ENCODE measurements at regions not wholly inside any gene's neighbourhood (a gene's known extent, or its start where the extent isn't known, plus 50 kb on each side); places are given as distances from the start of the nearest gene placed in this dataset.

GRCh38 chr5:35338157-35338453 lies 107.8 kb upstream of the PRLR start:
- no peak for TF ChIP-seq CTCF (conservative IDR thresholded peaks at IDR 0.05; ENCODE audit: control insufficient read depth, insufficient read depth, low read depth, low read length)
- no peak overlapping the region for H3K4me3 ChIP-seq (ENCODE audit: control insufficient read depth, low read depth, low read length)
- DNase-seq (ENCODE audit: low read depth), result no peak

DNA sequence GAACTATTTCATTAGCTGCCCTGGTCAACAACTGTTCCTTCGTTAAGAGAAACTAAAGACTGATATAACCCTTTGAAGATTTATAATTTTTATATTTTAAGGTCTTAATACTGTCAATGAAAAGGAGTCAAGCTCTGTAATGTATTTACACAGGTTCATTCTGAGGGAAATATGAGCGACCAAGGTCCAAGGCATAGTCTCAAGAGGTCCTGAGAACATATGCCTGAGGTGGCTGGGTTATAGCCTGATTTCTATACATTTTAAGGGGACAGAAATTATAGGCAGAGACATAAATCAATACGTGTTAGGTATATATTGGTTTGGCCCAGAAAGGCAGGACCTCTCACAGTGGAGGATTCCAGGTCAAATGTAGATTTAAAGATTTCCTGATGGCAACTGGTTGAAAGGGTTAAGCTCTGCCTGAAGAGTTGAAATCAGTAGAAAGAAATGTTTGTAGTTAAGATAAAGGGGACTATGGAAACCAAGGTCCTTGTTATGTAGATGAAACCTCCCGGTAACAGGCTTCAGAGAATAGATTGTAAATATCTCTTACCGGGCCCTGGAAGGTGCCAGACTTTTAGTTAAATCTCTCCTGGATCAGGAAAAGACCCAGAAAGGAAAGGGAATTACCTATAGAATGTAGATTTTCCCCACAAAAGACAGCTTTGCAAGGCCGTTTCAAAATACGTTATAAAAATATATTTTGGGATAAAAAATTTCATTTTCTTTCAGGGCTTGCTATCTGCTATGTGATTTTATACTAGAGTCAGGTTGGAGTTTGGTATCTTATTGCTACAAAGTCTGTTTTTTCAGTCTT lies 107.3 kb upstream of the PRLR start:
- no peak overlapping the region for H3K4me3 ChIP-seq (ENCODE audit: control insufficient read depth, low read depth, low read length)
- no peak for DNase-seq (ENCODE audit: low read depth)
- TF ChIP-seq CTCF (conservative IDR thresholded peaks at IDR 0.05; ENCODE audit: control insufficient read depth, insufficient read depth, low read depth, low read length), result no peak

GRCh38 chr5:35336230-35336629 lies 105.9 kb upstream of the PRLR start:
- H3K4me3 ChIP-seq (ENCODE audit: control insufficient read depth, low read depth, low read length), result no peak overlapping the region
- no peak for DNase-seq (ENCODE audit: low read depth)
- no peak for TF ChIP-seq CTCF (conservative IDR thresholded peaks at IDR 0.05; ENCODE audit: control insufficient read depth, insufficient read depth, low read depth, low read length)

DNA sequence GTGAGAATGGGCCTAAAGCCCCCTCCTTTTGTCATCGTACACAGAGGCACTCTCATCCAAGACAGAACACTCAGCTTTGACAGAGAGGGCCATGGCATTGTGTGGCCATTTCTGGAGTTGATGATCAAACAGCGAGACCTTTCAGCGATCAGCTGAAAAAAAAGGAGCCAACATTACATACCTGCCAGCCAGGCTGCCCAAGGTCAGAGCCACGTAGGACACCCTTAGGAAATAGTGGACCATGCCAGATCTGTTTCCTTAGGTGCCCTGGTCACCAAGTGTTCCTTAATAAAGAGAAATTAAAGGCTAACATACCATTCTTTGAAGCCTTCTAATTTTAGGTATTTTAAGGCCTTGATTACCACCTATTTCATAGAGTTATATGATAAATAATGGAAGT lies 105.5 kb upstream of the PRLR start:
- DNase-seq (ENCODE audit: low read depth), result no peak
- no peak for TF ChIP-seq CTCF (conservative IDR thresholded peaks at IDR 0.05; ENCODE audit: control insufficient read depth, insufficient read depth, low read depth, low read length)
- H3K4me3 ChIP-seq (ENCODE audit: control insufficient read depth, low read depth, low read length), result no peak overlapping the region

GRCh38 chr5:35333366-35333765 lies 103.1 kb upstream of the PRLR start:
- H3K4me3 ChIP-seq (ENCODE audit: control insufficient read depth, low read depth, low read length), result no peak overlapping the region
- no peak for DNase-seq (ENCODE audit: low read depth)
- TF ChIP-seq CTCF (conservative IDR thresholded peaks at IDR 0.05; ENCODE audit: control insufficient read depth, insufficient read depth, low read depth, low read length), result no peak

GRCh38 chr5:35331956-35332950 lies 102.0 kb upstream of the PRLR start:
- DNase-seq (ENCODE audit: low read depth), result no peak
- TF ChIP-seq CTCF (conservative IDR thresholded peaks at IDR 0.05; ENCODE audit: control insufficient read depth, insufficient read depth, low read depth, low read length), result no peak

More at GRCh38 chr5:35331956-35332950, 102.0 kb upstream of the PRLR start:
- H3K4me3 ChIP-seq (ENCODE audit: control insufficient read depth, low read depth, low read length), result no peak overlapping the region

All from fibroblast of mammary gland (primary cell).